ENCODE measurements at regions not wholly inside any gene's neighbourhood (a gene's known extent, or its start where the extent isn't known, plus 50 kb on each side); places are given as distances from the start of the nearest gene placed in this dataset.

DNA sequence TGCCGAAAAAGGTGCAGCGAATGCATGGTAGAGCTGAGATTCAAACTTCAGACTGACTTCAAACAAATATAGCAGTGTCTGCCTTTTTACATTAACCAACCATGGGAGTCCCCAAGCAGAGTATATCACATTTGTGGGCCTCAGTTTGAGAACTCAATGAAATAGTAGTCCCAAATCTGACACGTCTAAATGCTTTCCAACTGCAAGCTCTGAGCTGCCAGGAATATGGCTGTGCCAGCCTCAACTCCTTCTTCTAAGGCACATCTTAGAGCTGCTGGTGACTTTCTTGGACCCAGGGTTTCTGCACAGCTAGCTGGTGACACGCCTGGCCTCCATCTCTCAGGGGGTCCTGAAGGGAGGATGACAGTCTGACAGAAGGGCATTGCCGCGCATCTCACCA is 78.8 kb upstream of the SLC2A1 start (continued):
- TF ChIP-seq EHMT2 (IDR thresholded peaks at IDR 0.05; ENCODE audit: low read depth) = no peak
- TF ChIP-seq, protein P1, sequence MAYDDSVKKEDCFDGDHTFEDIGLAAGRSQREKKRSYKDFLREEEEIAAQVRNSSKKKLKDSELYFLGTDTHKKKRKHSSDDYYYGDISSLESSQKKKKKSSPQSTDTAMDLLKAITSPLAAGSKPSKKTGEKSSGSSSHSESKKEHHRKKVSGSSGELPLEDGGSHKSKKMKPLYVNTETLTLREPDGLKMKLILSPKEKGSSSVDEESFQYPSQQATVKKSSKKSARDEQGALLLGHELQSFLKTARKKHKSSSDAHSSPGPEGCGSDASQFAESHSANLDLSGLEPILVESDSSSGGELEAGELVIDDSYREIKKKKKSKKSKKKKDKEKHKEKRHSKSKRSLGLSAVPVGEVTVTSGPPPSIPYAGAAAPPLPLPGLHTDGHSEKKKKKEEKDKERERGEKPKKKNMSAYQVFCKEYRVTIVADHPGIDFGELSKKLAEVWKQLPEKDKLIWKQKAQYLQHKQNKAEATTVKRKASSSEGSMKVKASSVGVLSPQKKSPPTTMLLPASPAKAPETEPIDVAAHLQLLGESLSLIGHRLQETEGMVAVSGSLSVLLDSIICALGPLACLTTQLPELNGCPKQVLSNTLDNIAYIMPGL (CRISPR knock-in tag; IDR thresholded peaks at IDR 0.05; ENCODE audit: borderline replicate concordance) = no peak
- TF ChIP-seq MAZ (IDR thresholded peaks at IDR 0.05; ENCODE audit: borderline replicate concordance, low read depth, low read length) = no peak
- TF ChIP-seq CBX2 (IDR thresholded peaks at IDR 0.05; ENCODE audit: borderline replicate concordance, low read depth) = no peak
- TF ChIP-seq ZSCAN20 (CRISPR knock-in tag; IDR thresholded peaks at IDR 0.05) = no peak

DNA sequence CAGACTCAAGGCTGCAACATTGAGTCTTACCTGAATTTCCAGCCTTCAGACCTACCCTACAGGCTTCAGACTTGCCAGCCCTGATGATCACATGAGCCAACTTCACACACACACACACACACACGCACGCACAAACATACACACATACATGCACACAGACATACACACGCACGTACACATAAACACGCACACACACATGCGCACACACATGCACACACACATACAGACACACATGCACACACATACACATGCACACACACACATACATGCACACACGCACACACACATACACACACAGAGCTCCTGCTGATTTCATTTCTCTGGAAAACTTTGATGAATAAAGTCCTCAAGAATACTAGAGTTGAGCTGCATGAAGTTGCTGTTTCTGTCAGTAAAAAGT is 78.3 kb upstream of the SLC2A1 start:
- CTCF ChIA-PET = no interaction called here
- H3K4me1 ChIP-seq = peaks cover 14% of the 10 kb centered on the region; the same call in 2 of the 3 replicates
- no peaks in the 10 kb centered on the region for H3K9me3 ChIP-seq
- no peak overlapping the region for H3K4me2 ChIP-seq
- ATAC-seq (no peak), FAIRE-seq (no peak), DNase-seq (ENCODE audit: low read depth in 1 of 2, low spot score in 1 of 2) (no peak)
- WGBS (ENCODE audit: missing lambda C conversion rate) = 97% methylated on average over 7 of the region's 7 CpGs
- TF ChIP-seq HDAC2 (IDR thresholded peaks at IDR 0.05) (no peak), HEYL (CRISPR knock-in tag; IDR thresholded peaks at IDR 0.05) (no peak), HOXA7 (CRISPR knock-in tag; IDR thresholded peaks at IDR 0.05) (no peak), ZFP36 (IDR thresholded peaks at IDR 0.05; ENCODE audit: borderline replicate concordance, partially characterized antibody) (no peak), RARB (CRISPR knock-in tag; IDR thresholded peaks at IDR 0.05) (no peak), MAFK (IDR thresholded peaks at IDR 0.05; ENCODE audit: partially characterized antibody) (no peak), CBX2 (IDR thresholded peaks at IDR 0.05; ENCODE audit: borderline replicate concordance, low read depth) (no peak)
- TF ChIP-seq, protein P2, sequence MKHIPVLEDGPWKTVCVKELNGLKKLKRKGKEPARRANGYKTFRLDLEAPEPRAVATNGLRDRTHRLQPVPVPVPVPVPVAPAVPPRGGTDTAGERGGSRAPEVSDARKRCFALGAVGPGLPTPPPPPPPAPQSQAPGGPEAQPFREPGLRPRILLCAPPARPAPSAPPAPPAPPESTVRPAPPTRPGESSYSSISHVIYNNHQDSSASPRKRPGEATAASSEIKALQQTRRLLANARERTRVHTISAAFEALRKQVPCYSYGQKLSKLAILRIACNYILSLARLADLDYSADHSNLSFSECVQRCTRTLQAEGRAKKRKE (CRISPR knock-in tag; IDR thresholded peaks at IDR 0.05; ENCODE audit: low read depth) = no peak
- POLR2A ChIA-PET = no interaction called here
- H3K4me3 ChIP-seq = no peak overlapping the region
- no peak overlapping the region for H3K27ac ChIP-seq

DNA sequence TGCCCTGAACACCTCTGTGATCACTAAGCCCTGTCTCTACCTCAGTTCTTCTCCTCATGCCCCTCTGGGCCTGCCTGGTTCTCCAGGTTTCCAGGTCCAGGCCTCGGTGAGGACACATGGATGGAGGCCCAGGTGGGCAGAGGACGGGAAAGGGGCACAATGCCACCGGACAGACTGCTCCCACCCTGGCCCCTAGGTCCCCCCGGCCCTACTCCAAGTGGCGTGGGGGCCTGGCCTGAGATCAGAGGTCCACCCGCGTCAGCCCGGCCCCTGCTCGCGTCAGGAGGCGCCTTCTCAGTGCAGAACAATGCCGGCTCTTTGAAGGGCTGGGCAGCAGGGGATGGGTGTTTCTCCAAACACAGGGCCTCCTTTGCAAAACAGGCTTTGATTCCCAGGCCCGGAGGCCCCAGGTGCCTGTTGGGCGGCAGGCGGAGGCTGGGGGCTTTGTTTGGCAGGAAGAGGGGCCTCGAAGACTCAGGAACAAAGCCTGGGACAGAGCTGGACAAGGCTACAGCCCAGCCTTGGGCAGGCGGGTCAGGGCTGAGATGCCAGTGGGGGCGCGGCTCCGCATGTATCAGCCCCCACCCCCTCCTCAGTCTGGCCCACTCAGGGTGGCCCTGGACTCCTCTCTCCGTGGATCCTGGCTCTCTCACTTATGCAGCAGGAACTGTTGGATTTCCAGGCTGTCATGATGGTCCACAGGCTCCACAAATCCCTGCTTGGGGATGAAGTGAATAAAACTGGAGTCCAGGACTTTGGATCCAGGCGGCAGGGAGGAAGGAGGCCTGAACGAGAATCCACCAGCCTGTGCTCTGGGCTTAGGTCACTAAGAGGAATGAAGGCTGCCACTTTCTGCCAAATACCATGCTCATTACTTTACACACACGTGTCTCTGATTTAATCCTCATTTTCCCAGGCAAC is 77.4 kb upstream of the SLC2A1 start:
- CTCF ChIA-PET = interaction anchor here (1.3 kb wide), 1 partner anchor 9 kb away, joined by 3 read pairs; no protein-coding TSS in a partner anchor
- H3K4me2 ChIP-seq = no peak overlapping the region
- H3K4me1 ChIP-seq = peaks cover 14% of the 10 kb centered on the region; the same call in 2 of the 3 replicates
- no peak overlapping the region for H3K4me3 ChIP-seq
- 87% methylated on average over 11 of the region's 24 CpGs for WGBS (ENCODE audit: missing lambda C conversion rate)
- no peak overlapping the region for H3K27ac ChIP-seq
- H3K9me3 ChIP-seq = no peaks in the 10 kb centered on the region
- no peak for FAIRE-seq
- no peak for TF ChIP-seq KDM5A (IDR thresholded peaks at IDR 0.05)
- TF ChIP-seq CBX8 (IDR thresholded peaks at IDR 0.05) = no peak
- TF ChIP-seq RFX5 (IDR thresholded peaks at IDR 0.05) = no peak
- no peak for TF ChIP-seq MAFK (IDR thresholded peaks at IDR 0.05; ENCODE audit: partially characterized antibody)
- TF ChIP-seq, protein P3, sequence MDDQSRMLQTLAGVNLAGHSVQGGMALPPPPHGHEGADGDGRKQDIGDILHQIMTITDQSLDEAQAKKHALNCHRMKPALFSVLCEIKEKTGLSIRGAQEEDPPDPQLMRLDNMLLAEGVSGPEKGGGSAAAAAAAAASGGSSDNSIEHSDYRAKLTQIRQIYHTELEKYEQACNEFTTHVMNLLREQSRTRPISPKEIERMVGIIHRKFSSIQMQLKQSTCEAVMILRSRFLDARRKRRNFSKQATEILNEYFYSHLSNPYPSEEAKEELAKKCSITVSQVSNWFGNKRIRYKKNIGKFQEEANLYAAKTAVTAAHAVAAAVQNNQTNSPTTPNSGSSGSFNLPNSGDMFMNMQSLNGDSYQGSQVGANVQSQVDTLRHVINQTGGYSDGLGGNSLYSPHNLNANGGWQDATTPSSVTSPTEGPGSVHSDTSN (IDR thresholded peaks at IDR 0.05) = no peak
- TF ChIP-seq, protein P2 (CRISPR knock-in tag; IDR thresholded peaks at IDR 0.05; ENCODE audit: low read depth) = no peak
- TF ChIP-seq EHMT2 (IDR thresholded peaks at IDR 0.05; ENCODE audit: low read depth) = no peak
- no peak for ATAC-seq
- DNase-seq (ENCODE audit: low read depth in 1 of 2, low spot score in 1 of 2) = no peak
- POLR2A ChIA-PET = no interaction called here
